ENCODE measurements at regions not wholly inside any gene's neighbourhood (a gene's known extent, or its start where the extent isn't known, plus 50 kb on each side); places are given as distances from the start of the nearest gene placed in this dataset.

DNA sequence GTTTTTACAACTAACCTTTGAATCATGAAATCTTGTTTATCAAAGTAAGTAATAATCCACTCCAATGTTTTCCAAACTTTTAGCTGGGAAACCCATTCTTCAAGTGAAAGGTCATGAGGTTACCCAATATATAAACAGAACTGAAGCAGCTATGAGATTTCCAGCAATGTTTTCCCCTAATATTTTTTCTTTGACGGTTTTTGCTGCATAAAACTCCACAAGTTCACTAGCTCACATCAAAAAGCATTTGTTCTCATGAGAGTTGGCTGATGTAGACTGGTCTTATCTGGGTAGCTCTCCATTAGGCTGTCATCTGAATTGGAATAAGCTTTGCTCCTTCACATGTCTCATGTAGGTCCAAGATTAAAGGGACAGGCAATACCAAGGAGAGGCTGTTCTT, 241.2 kb upstream of the LRRC3B start (continued):
- TF ChIP-seq REST (IDR thresholded peaks at IDR 0.05) = no peak

GRCh38 chr3:26406636-26407035, 215.9 kb upstream of the LRRC3B start:
- WGBS = 79% methylated on average over 2 of the region's 2 CpGs

DNA sequence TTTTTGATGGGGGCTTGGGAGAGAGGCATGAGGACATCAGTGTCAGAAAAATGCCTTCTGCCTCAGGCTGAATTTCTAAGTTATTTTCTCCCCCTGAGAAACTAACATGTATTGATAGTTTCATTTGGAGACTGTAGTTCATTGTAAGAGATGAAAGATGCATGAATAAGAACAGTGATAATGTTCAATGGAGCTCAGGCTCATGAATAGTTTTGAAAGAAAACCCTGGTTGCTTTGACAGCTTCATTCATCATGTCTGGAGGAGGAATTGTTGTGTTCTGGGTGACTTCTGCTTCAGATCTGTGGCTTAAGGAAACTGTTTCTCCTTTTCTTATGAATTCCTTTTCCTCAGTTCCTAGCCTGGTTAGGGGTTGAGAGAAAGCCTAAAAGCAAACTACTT, 204.0 kb upstream of the LRRC3B start:
- Histone ChIP-seq H3K9me3 (ENCODE audit: control insufficient read depth in 4 of 4, low read length in 3 of 4) (no peaks in the 10 kb centered on the region), H3K4me3 (ENCODE audit: low read depth in 1 of 3, low read length in 3 of 3) (no peak overlapping the region), H3K9ac (ENCODE audit: low read depth in 1 of 2, low read length in 2 of 2) (no peak overlapping the region), H3K27ac (ENCODE audit: low read depth in 1 of 2, low read length in 2 of 2) (no peak overlapping the region), H3K4me1 (ENCODE audit: control insufficient read depth in 4 of 4, insufficient read depth in 4 of 4, low read length in 3 of 4) (peaks cover 0 to 3% (median 0%) of the 10 kb centered on the region in 4 donors), H3K27me3 (ENCODE audit: control insufficient read depth in 4 of 4, insufficient read depth in 4 of 4, low read length in 3 of 4) (no peaks in the 10 kb centered on the region), H3K36me3 (ENCODE audit: control insufficient read depth in 4 of 4, insufficient read depth in 3 of 4, low read depth in 1 of 4, low read length in 3 of 4) (no peaks in the 10 kb centered on the region)
- no peak for DNase-seq (ENCODE audit: low spot score)
- TF ChIP-seq NR2F2 (IDR thresholded peaks at IDR 0.05) (no peak), MAX (IDR thresholded peaks at IDR 0.05) (no peak), RXRA (IDR thresholded peaks at IDR 0.05) (no peak), CTCF (IDR thresholded peaks at IDR 0.05; ENCODE audit: low read depth, low read length, missing input control) (no peak), SP1 (IDR thresholded peaks at IDR 0.05) (no peak), YY1 (IDR thresholded peaks at IDR 0.05) (no peak), FOXA1 (IDR thresholded peaks at IDR 0.05) (no peak), ATF3 (IDR thresholded peaks at IDR 0.05) (no peak), TAF1 (conservative IDR thresholded peaks at IDR 0.05) (no peak), HNF4G (IDR thresholded peaks at IDR 0.05) (no peak)
- TF ChIP-seq, protein P1, sequence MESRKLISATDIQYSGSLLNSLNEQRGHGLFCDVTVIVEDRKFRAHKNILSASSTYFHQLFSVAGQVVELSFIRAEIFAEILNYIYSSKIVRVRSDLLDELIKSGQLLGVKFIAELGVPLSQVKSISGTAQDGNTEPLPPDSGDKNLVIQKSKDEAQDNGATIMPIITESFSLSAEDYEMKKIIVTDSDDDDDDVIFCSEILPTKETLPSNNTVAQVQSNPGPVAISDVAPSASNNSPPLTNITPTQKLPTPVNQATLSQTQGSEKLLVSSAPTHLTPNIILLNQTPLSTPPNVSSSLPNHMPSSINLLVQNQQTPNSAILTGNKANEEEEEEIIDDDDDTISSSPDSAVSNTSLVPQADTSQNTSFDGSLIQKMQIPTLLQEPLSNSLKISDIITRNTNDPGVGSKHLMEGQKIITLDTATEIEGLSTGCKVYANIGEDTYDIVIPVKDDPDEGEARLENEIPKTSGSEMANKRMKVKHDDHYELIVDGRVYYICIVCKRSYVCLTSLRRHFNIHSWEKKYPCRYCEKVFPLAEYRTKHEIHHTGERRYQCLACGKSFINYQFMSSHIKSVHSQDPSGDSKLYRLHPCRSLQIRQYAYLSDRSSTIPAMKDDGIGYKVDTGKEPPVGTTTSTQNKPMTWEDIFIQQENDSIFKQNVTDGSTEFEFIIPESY (IDR thresholded peaks at IDR 0.05) = no peak

More at GRCh38 chr3:26406636-26407035, 215.9 kb upstream of the LRRC3B start:
- H3K9ac ChIP-seq (ENCODE audit: low read depth in 1 of 2, low read length in 2 of 2) = no peak overlapping the region
- no peaks in the 10 kb centered on the region for H3K4me1 ChIP-seq (ENCODE audit: control insufficient read depth in 4 of 4, insufficient read depth in 4 of 4, low read length in 3 of 4)
- H3K27ac ChIP-seq (ENCODE audit: low read depth in 1 of 2, low read length in 2 of 2) = no peak overlapping the region
- TF ChIP-seq JUND (IDR thresholded peaks at IDR 0.05) (no peak), RXRA (IDR thresholded peaks at IDR 0.05) (no peak), RAD21 (IDR thresholded peaks at IDR 0.05) (no peak), EGR1 (IDR thresholded peaks at IDR 0.05; ENCODE audit: low read depth in 2 of 2) (no peak), TAF1 (conservative IDR thresholded peaks at IDR 0.05) (no peak), HNF4A (conservative IDR thresholded peaks at IDR 0.05) (no peak), MAX (IDR thresholded peaks at IDR 0.05) (no peak), NR2F2 (IDR thresholded peaks at IDR 0.05) (no peak), SP1 (IDR thresholded peaks at IDR 0.05) (no peak)
- TF ChIP-seq, protein P1 (IDR thresholded peaks at IDR 0.05) = no peak
- H3K36me3 ChIP-seq (ENCODE audit: control insufficient read depth in 4 of 4, insufficient read depth in 3 of 4, low read depth in 1 of 4, low read length in 3 of 4) = no peaks in the 10 kb centered on the region
- H3K9me3 ChIP-seq (ENCODE audit: control insufficient read depth in 4 of 4, low read length in 3 of 4) = no peaks in the 10 kb centered on the region
- H3K4me3 ChIP-seq (ENCODE audit: low read depth in 1 of 3, low read length in 3 of 3) = no peak overlapping the region
- no peak for DNase-seq (ENCODE audit: low spot score)
- H3K27me3 ChIP-seq (ENCODE audit: control insufficient read depth in 4 of 4, insufficient read depth in 4 of 4, low read length in 3 of 4) = no peaks in the 10 kb centered on the region

Measured in liver (tissue), 8 donors.